Esophagus muscularis mucosa (tissue), 3 donors: ENCODE measurements at regions not wholly inside any gene's neighbourhood (a gene's known extent, or its start where the extent isn't known, plus 50 kb on each side); places are given as distances from the start of the nearest gene placed in this dataset.

Source experiments
- CTCF ChIP-seq, 3 experiments: fragments of 200-600 bp in 2 of 3; fragments of 450-650 bp in 1 of 3; sonication (generic) in 2 of 3; IDR thresholded peaks; one replicate each; pipeline ENCODE4 v1.5.1; 2017 to 2019; ENCODE audit warnings: antibody characterized with exemption in 3 of 3, mild to moderate bottlenecking in 2 of 3, moderate library complexity in 1 of 3
- EP300 ChIP-seq: sonication (generic); formaldehyde crosslinking; IDR thresholded peaks from one replicate; pipeline ENCODE4 v1.6.1; 2017; ENCODE audit warnings: antibody characterized with exemption

GRCh38 chr20:43325926-43326325, 131.8 kb upstream of the SRSF6 start:
- TF ChIP-seq CTCF (IDR thresholded peaks at IDR 0.05) (no peak), EP300 (no peak)
